C4-2B (cell line): ENCODE measurements at regions not wholly inside any gene's neighbourhood (a gene's known extent, or its start where the extent isn't known, plus 50 kb on each side); places are given as distances from the start of the nearest gene placed in this dataset.

Experiments
- CTCF ChIP-seq: fragments of 450-650 bp; conservative IDR thresholded peaks from 2 replicates; pipeline ENCODE4 v1.5.1; 2017; ENCODE audit warnings: mild to moderate bottlenecking
- ZFX ChIP-seq: fragments of 450-650 bp; IDR thresholded peaks from 2 replicates; pipeline ENCODE4 v1.6.1; 2017

- TF ChIP-seq CTCF (no peak), ZFX (no peak)
Measured at GRCh38 chr15:69718436-69718835, 265.8 kb downstream of the RPLP1 start.
